Activated T-cell treated with anti-CD3 and anti-CD28 coated beads for 48 hours (primary cell): ENCODE measurements at regions not wholly inside any gene's neighbourhood (a gene's known extent, or its start where the extent isn't known, plus 50 kb on each side); places are given as distances from the start of the nearest gene placed in this dataset.
A peak's percentile ranks its signal among the peaks of the same experiment; 100 is the strongest.
"Not testable (repeated sequence)": the region's sequence is repeated elsewhere in the genome, so short reads cannot be mapped to it uniquely, and the experiment has no call there.

Experiments used
- DNase-seq: peaks from one replicate; pipeline ENCODE4 v3.0.0-alpha.2; 2020; ENCODE audit warnings: low read depth

DNA sequence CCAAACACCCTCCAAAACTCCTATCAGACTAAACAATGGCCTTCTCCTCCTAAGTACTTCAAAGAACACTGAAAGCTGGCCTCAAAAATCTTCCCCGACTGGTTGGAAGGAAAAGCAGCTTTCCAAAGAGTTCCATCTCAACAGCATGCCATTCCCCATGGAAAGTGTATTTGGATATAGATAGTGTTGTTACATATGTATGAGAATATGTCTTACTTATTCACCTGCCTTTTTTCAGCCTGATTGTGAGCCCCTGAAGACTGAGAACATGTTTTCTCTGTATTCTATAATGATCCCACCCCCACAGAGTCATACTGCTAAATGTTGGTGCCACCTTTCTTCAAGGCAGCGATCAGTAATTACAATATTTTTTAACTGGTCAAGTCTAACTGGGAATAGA lies 185.4 kb upstream of the G2E3 start:
- DNase-seq, result no peak

DNA sequence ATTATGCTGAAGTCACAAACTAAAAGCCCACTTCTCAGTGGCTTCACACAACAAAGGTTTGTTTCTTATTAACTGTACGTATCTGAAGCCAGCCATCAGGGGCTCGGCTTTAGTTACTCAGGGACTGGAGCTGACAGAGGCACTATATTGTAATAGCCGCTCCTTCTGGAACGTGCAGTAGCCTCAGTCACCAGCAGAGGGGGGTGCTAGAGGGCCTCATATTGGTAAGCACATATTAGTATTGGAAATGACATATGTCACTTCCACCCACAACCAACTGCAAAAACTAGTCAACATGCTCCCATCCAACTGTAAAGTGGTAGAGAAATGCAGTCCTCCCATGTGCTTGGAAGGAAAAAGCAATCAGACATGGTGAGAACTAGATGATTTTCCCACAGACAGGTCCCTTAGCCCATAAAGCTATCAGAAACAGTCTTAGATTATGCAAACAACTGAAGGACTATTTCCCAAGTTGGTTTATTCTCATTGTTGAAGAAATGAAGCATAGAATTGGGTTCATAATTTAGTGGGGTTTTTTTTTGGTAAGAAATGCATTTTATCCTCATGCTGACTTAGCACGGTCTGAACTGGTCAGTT lies 183.6 kb upstream of the G2E3 start:
- DNase-seq, result peak; percentile 58

- no peak for DNase-seq
Measured at GRCh38 chr14:30381861-30382480, 177.0 kb upstream of the G2E3 start.

DNA sequence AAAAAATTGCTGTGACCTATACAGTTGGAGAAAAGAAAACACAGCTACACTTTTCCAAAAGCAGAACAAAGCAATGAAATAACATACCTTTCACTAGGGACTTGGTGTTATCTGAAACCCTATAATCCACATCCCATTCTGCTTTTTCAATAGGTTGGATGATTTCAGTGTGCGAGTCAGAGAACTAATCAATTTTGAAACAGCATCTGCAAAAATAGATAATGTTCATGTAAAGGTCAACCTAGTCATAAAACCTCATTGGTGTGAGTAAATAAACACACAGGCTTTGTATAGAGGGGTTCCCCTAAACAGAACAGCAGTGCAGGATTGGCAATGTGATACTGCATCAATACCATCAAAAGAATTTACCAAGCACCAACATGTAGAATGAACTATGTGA lies 173.0 kb upstream of the G2E3 start:
- DNase-seq, result no peak

DNA sequence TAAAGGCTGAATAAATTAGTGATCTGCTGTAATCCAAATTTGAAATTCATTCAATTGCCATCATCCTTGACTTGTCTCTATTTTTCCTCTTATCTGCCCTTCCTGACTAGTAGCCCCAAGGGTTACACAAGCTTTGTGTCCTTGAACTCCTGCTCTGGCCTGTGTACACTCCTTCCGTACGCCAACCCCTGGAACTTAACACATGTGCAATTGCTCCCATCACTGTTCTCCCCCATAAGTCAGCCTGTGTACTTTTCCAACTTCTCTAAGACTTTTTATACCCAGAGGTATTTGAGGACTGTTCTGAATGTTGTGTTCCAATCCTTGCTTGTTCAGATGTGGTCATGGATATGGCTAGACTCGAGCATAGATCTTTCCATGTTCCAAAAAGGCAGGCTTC lies 171.1 kb upstream of the G2E3 start:
- no peak for DNase-seq

- no peak for DNase-seq
Measured at GRCh38 chr14:30389134-30389876, 169.7 kb upstream of the G2E3 start.

GRCh38 chr14:30389877-30390385 lies 169.0 kb upstream of the G2E3 start:
- DNase-seq, result no peak

DNA sequence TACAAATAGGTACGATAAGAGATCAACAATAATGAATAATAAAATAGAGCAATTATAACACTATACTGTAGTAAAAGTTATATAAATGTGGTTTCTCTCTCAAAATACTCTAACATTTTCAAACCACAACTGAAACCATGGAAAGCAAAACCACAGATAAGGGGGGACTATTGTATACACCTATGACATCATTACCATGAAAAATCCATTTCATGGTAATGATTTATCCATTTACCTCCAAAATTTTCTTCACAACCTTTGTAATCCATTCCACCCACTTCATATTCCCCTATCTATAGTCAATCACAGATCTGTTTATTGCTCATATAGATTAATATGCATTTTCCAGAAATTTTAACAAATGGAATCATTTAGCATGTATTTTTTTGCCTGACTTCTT lies 163.9 kb upstream of the G2E3 start:
- DNase-seq, result no peak

DNA sequence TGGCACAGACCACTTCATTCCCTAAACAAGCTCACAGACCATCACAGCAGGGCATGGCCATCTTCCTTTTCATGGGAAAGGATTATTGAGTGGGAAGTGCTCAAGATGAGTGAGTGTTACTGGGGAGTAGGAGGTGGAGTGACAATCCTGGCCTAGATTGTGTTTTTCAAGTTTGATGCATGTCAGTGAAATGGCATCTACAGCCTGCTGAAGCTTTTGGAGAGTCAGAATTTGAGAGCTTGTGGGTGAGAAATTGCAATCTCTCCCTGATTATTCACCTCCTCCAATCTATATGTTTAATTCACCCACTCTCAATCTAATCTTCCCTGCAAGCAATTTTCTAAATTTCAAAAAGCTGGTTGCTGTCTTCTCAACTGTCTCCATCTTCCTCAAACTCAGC lies 156.1 kb upstream of the G2E3 start:
- DNase-seq, result no peak

- no peak for DNase-seq
Measured at GRCh38 chr14:30403791-30404190, 155.2 kb upstream of the G2E3 start.

- DNase-seq, result not testable (repeated sequence)
Measured at GRCh38 chr14:30409508-30410015, 149.4 kb upstream of the G2E3 start.

- no peak for DNase-seq
Measured at GRCh38 chr14:30410986-30411385, 148.0 kb upstream of the G2E3 start.

GRCh38 chr14:30413184-30413583 lies 145.8 kb upstream of the G2E3 start:
- not testable (repeated sequence) for DNase-seq

DNA sequence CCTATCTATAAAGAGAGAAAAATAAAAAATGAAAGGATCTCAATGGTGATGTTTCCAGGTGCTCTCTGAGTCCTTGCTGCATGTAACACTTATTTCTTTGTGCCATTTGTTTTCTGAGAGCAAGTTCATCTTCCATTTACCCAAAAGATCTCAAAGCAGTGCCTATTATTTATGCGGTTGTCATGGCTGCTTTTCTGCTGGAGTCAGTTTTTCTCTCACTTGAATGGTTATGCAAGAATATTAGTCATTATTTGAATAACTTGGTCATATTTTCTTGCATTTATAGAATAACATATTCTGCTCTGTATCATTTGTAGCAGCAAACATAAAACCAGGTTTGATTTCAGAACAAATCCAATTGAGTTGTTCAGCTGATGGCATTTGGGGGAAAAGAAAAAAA lies 141.8 kb upstream of the G2E3 start:
- no peak for DNase-seq

GRCh38 chr14:30417999-30418398 lies 141.0 kb upstream of the G2E3 start:
- DNase-seq, result no peak

GRCh38 chr14:30419037-30419436 lies 139.9 kb upstream of the G2E3 start:
- DNase-seq, result no peak

DNA sequence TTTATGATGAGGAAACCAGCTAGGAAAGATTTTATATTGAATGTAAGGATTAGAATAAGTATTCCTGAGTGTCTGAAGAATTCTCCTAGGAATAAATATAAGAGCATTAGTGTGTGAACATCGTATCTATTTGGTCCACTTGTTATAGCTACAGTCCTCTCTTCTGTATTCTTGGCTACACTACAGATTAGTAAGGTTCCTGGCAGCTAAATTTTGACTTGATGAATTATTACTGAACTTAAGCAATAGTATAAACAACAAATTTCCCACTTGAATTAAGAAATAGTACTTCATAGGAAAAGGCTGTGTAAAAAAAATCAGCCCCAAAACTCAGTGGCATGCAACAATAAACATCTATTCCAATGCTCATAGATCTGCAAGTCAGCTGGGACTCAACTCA lies 138.4 kb upstream of the G2E3 start:
- no peak for DNase-seq

DNA sequence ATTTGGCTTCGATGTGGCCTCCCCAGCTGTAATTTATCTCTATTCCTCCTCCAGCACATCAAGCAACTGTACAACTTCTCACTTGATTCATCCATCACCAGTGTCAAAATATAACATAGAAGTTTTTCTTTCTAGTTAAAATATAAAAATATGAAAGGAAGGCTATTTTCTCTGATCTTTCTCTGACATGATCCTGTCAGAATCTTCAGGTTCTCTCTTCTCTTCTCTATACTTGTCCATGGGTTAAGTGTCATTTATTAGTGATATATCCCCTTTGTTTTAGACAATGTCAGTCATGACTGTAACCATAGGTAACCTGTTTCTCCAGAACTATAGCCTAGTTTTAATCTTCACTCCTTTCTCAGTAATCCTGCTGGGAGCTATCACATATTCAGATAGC lies 132.5 kb upstream of the G2E3 start:
- no peak for DNase-seq

GRCh38 chr14:30427401-30427800 lies 131.6 kb upstream of the G2E3 start:
- DNase-seq, result no peak

DNA sequence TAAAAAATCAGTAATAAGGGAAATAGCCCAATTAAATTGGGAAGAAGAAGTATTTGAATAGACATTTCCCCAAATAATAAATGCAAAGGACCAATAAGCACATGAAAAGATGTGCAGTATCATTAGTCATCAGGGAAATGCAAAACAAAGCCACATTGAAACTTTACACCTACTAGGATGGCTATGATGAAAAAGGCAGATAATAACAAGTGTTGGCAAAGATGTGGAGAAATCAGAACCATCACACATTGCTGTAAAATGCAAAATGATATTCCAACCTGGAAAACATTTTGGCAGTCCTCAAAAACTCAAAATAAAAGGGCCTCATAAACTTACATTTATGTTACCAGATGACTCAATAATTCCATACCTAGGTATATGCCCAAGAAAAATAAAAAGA lies 131.1 kb upstream of the G2E3 start:
- no peak for DNase-seq

GRCh38 chr14:30431552-30431951 lies 127.4 kb upstream of the G2E3 start:
- DNase-seq, result no peak

GRCh38 chr14:30440961-30441360 lies 118.0 kb upstream of the G2E3 start:
- no peak for DNase-seq

- DNase-seq, result no peak
Measured at GRCh38 chr14:30443368-30444007, 115.5 kb upstream of the G2E3 start.
